ENCODE measurements at regions not wholly inside any gene's neighbourhood (a gene's known extent, or its start where the extent isn't known, plus 50 kb on each side); places are given as distances from the start of the nearest gene placed in this dataset.
"Not testable (repeated sequence)": the region's sequence is repeated elsewhere in the genome, so short reads cannot be mapped to it uniquely, and the experiment has no call there.

DNA sequence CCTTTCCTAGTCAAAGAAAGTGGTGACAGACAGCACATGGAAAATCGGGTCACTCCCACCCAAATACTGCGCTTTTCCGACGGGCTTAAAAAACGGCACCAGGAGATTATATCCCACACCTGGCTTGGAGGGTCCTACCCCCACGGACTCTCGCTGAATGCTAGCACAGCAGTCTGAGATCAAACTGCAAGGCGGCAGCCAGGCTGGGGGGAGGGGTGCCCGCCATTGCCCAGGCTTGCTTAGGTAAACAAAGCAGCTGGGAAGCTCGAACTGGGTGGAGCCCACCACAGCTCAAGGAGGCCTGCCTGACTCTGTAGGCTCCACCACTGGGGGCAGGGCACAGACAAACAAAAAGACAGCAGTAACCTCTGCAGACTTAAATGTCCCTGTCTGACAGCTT is 171.6 kb downstream of the PLK2 start:
- TF ChIP-seq, protein P1, sequence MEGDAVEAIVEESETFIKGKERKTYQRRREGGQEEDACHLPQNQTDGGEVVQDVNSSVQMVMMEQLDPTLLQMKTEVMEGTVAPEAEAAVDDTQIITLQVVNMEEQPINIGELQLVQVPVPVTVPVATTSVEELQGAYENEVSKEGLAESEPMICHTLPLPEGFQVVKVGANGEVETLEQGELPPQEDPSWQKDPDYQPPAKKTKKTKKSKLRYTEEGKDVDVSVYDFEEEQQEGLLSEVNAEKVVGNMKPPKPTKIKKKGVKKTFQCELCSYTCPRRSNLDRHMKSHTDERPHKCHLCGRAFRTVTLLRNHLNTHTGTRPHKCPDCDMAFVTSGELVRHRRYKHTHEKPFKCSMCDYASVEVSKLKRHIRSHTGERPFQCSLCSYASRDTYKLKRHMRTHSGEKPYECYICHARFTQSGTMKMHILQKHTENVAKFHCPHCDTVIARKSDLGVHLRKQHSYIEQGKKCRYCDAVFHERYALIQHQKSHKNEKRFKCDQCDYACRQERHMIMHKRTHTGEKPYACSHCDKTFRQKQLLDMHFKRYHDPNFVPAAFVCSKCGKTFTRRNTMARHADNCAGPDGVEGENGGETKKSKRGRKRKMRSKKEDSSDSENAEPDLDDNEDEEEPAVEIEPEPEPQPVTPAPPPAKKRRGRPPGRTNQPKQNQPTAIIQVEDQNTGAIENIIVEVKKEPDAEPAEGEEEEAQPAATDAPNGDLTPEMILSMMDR (IDR thresholded peaks at IDR 0.05; ENCODE audit: insufficient read depth, low read depth, low read length): not testable (repeated sequence)
- TF ChIP-seq EZH2 (IDR thresholded peaks at IDR 0.05; ENCODE audit: insufficient read depth, low read length): not testable (repeated sequence)
